ENCODE measurements at regions not wholly inside any gene's neighbourhood (a gene's known extent, or its start where the extent isn't known, plus 50 kb on each side); places are given as distances from the start of the nearest gene placed in this dataset.

- H3K4me2 ChIP-seq (ENCODE audit: control insufficient read depth, insufficient read depth): no peak overlapping the region
- WGBS (ENCODE audit: insufficient coverage, insufficient replicate concordance, low lambda C conversion rate, missing lambda C conversion rate): 4% methylated on average over 3 of the region's 3 CpGs
- FAIRE-seq (no peak), ATAC-seq (no peak), DNase-seq (ENCODE audit: low read depth, low spot score) (no peak)
- RAD21 ChIA-PET (ENCODE audit: unreplicated experiment): no interaction called here
- no peaks in the 10 kb centered on the region for H4K20me1 ChIP-seq (ENCODE audit: control insufficient read depth, insufficient read depth)
- H3K9ac ChIP-seq (ENCODE audit: control insufficient read depth, insufficient read depth, low read length): no peak overlapping the region
- no peak overlapping the region for H2AFZ ChIP-seq (ENCODE audit: control insufficient read depth, low read depth, low read length)
- no peaks in the 10 kb centered on the region for H3K27me3 ChIP-seq (replicated peaks in 1 of 2; ENCODE audit: control insufficient read depth in 2 of 2, insufficient read depth in 2 of 2, low read length in 1 of 2)
- no TSS peak for BruUV-seq (replicated peaks)
- H3K9me3 ChIP-seq (replicated peaks; ENCODE audit: control insufficient read depth, insufficient read depth, low read length): no peaks in the 10 kb centered on the region
- SMC1A ChIA-PET (ENCODE audit: uncharacterized antibody, unreplicated experiment): interaction anchor here (1.6 kb wide), 1 partner anchor 17 kb away, joined by 3 read pairs; no protein-coding TSS in a partner anchor
- POLR2A ChIA-PET: no interaction called here
- H3K4me1 ChIP-seq (ENCODE audit: control insufficient read depth, insufficient read depth, low read length): no peaks in the 10 kb centered on the region
- H3K4me3 ChIP-seq: no peak overlapping the region
- in situ Hi-C loops (cut with MboI) (no loop called here), intact Hi-C loops (cut with micrococcal nuclease; ENCODE audit: unreplicated experiment) (no loop called here)
- H3K79me2 ChIP-seq (ENCODE audit: control insufficient read depth, insufficient read depth, low read length): no peaks in the 10 kb centered on the region
- CTCF ChIA-PET: no interaction called here
- no peaks in the 10 kb centered on the region for H3K36me3 ChIP-seq (ENCODE audit: control insufficient read depth in 2 of 2, insufficient read depth in 2 of 2, low read length in 1 of 2)
- H3K27ac ChIP-seq (ENCODE audit: control insufficient read depth, insufficient read depth): no peak overlapping the region
- TF ChIP-seq FOXK2 (IDR thresholded peaks at IDR 0.05) (no peak), RAD51 (IDR thresholded peaks at IDR 0.05) (no peak), MTA2 (IDR thresholded peaks at IDR 0.05; ENCODE audit: low read depth) (no peak), HDAC6 (IDR thresholded peaks at IDR 0.05; ENCODE audit: unreplicated experiment) (no peak), EGR1 (IDR thresholded peaks at IDR 0.05; ENCODE audit: borderline replicate concordance in 1 of 2, low read depth in 2 of 2, low read length in 2 of 2) (no peak), WRNIP1 (IDR thresholded peaks at IDR 0.05; ENCODE audit: borderline replicate concordance, low read depth, low read length) (no peak), PAX5 (IDR thresholded peaks at IDR 0.05; ENCODE audit: borderline replicate concordance, low read depth, low read length) (no peak), USF1 (IDR thresholded peaks at IDR 0.05; ENCODE audit: borderline replicate concordance, extremely low read length, insufficient read depth, low read depth, low read length) (no peak), RUNX3 (IDR thresholded peaks at IDR 0.05; ENCODE audit: low read length) (no peak), PBX3 (IDR thresholded peaks at IDR 0.05; ENCODE audit: insufficient replicate concordance, low read depth, low read length) (no peak), RBBP5 (conservative IDR thresholded peaks at IDR 0.05) (no peak), NR2C2 (IDR thresholded peaks at IDR 0.05; ENCODE audit: borderline replicate concordance, control insufficient read depth, insufficient read length, low read depth) (no peak), NR2C1 (IDR thresholded peaks at IDR 0.05) (no peak), E2F4 (IDR thresholded peaks at IDR 0.05; ENCODE audit: low read depth, low read length) (no peak), CHD1 (IDR thresholded peaks at IDR 0.05; ENCODE audit: low read depth, low read length) (no peak), SP1 (IDR thresholded peaks at IDR 0.05; ENCODE audit: low read depth, low read length) (no peak), ZBTB40 (IDR thresholded peaks at IDR 0.05; ENCODE audit: borderline replicate concordance) (no peak), ATF2 (IDR thresholded peaks at IDR 0.05; ENCODE audit: low read length) (no peak)
These were observed 159.9 kb upstream of the MED14 start for GRCh38 chrX:40895246-40895645.
